ENCODE measurements at regions not wholly inside any gene's neighbourhood (a gene's known extent, or its start where the extent isn't known, plus 50 kb on each side); places are given as distances from the start of the nearest gene placed in this dataset.
"Not testable (repeated sequence)": the region's sequence is repeated elsewhere in the genome, so short reads cannot be mapped to it uniquely, and the experiment has no call there.

DNA sequence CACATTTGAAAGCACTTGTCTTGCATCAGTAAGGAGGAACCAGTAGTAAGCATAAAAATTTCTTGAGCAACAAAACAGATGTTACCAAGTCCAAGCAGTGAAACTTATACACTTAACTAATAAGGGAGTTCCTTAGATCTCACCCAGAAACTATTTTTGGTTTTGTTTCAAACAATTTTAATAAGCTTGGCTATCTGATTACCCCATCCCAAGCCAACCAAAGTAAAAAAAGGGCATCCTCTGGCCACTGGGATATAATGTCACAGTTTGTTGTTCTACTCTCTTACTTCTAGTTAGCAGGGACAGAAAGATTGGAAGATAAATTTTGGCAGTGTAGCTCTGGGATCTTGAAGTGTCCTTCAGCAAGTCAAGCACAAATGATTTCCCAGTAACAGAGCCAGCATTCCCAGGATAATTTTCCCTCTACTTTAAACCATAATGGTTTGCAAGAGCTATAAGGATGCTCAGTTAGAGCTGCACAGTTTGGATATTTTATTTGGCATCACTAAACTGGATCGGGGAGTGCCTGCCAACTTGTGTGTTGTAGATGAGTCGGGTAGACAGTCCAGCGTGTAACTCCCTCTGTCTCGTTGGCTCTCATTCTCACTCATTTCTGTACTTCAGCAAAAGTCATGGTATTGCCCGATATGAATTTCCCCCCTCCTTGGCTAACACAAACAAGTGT is 161.9 kb upstream of the HMHB1 start:
- in situ Hi-C loops (cut with HindIII; ENCODE audit: low pct_unique_long_range_greater_than_20kb, low sequenced_read_pairs), result no loop called here
- no peak for DNase-seq (ENCODE audit: low read depth)

DNA sequence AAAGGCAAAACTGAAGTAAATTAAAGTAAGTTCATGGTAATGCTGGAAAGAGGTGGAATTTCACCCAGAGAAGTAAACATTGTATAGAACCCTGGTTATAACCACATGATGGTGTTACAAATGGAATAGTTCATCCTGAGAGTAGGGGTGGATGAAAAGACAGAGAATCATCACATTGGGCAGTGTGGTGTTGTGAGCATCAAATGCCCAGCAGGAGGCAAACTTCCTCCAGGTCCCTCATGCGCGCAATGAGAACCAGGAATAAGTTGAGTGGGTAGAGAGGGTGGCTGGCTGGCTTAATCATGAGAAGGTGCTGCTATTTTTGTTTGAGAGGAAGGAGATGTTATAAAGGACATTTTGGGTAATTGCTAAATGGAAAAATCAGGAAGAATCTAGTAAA is 163.3 kb upstream of the HMHB1 start:
- in situ Hi-C loops (cut with HindIII; ENCODE audit: low pct_unique_long_range_greater_than_20kb, low sequenced_read_pairs), result no loop called here
- no peak for DNase-seq (ENCODE audit: low read depth)

DNA sequence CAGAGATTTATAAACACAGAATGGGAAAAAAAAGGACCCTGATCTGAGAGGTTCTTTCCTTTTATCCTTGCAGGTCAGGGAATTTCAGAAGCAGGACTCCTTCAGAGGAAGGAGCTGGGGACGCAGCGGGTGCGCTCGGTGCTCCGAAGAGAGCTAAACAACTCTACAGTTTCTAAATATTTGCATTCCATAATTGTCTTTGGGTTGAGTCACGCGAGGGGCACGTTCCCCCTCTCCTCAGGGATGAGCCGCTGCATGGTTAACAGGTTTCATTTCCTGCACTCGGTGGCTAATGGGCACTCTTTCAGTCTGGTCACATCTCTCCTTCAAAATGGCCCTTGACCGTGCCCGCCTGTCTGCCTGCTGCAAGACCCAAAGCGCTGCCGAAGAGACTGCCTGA is 165.0 kb upstream of the HMHB1 start:
- no peak for DNase-seq (ENCODE audit: low read depth)
- in situ Hi-C loops (cut with HindIII; ENCODE audit: low pct_unique_long_range_greater_than_20kb, low sequenced_read_pairs), result no loop called here

DNA sequence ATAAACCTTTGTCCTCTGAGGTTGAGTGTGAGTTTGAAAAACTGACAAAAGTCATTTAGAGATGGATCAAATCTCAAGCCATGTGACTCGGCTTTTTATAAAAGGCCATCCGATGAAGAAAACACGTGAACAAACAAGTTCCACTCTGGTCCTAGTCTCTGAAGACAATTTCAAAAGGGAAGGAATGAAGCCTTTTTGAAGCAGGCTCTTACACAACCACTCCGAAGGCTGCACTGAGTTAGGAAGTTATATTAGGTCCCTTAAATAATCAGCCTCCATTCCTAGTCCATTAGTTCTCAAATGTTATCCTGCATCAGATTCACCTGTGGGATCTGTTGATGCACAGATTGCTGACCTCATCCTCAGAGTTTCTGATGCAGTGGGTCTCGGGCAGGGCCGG is 166.6 kb upstream of the HMHB1 start:
- no peak for DNase-seq (ENCODE audit: low read depth)
- in situ Hi-C loops (cut with HindIII; ENCODE audit: low pct_unique_long_range_greater_than_20kb, low sequenced_read_pairs), result no loop called here

DNA sequence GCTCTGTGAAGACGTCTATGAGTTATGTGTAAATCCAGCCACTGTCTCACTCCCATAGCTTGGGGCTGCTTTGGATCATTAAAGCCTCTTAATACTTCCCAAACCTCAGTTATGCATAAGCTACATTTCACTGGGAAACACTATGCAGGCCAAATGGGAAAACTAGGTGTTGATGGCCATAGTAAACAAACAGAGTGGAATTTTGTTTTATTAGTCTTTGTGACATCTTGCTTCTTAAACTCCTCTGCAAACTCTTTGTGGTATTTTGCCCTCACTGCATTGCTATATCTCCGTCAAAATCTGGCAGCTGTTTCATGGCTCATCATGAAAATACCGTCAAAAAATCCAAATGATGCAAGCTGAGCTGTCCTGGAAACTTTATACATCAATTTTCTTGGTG is 167.2 kb upstream of the HMHB1 start:
- no peak for DNase-seq (ENCODE audit: low read depth)
- in situ Hi-C loops (cut with HindIII; ENCODE audit: low pct_unique_long_range_greater_than_20kb, low sequenced_read_pairs), result no loop called here

DNA sequence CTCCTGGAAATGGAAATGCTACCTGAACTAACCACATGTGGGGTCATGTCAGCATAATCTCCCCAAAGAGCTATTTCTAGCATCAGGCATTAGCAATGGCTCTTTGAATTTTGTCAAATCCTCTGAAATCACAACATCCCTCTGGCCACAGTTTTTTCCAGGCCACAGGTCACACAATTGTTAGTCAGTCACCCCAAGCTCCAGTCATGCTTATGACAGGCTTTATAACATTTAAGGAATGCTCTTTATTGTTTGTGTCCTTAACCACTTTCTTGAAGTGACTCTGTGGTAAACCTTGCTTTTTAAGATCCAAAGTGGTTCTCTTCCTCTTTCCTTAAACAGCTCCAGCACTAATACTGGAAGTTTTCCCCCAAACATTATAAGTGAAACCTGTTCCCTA is 169.2 kb upstream of the HMHB1 start:
- DNase-seq (ENCODE audit: low read depth), result no peak
- in situ Hi-C loops (cut with HindIII; ENCODE audit: low pct_unique_long_range_greater_than_20kb, low sequenced_read_pairs), result no loop called here

DNA sequence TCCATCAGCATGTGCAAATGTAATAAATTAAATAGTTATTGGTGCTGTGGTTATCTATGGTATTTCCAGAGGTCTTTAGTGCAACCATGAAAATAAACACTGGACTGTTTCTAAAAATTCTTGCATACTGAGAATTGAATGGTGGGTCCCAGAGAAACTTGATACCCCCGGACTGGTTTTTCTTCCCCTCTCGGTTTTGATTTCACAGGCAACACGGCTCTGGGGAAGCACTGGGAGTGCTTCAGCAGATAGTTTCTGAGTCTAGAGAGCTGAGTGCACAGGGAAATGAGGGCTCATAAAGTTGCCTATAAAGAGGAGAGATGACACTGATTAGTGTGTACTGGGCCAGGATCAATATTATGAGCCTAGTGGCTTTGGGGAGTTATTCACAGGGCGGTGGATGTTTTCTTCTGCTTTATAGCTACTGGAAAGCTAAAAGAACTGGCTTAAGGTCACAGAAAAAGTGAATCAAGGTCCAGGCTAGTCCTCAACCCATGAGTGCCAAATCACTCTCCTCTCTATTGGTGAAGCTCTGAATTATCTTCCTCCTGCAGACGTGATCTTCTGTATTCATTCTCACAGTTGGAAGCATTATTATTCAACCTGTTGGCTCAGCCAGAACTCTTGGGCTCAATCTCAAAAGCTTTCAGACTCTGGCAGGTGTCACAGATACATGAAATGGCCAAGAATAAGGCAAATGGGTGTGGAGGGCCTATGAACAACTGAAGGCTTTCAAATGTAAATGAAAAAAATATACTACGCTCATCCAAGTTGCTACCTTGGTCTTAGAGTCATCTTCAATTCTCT is 170.2 kb upstream of the HMHB1 start:
- DNase-seq (ENCODE audit: low read depth), result no peak
- in situ Hi-C loops (cut with HindIII; ENCODE audit: low pct_unique_long_range_greater_than_20kb, low sequenced_read_pairs), result no loop called here

DNA sequence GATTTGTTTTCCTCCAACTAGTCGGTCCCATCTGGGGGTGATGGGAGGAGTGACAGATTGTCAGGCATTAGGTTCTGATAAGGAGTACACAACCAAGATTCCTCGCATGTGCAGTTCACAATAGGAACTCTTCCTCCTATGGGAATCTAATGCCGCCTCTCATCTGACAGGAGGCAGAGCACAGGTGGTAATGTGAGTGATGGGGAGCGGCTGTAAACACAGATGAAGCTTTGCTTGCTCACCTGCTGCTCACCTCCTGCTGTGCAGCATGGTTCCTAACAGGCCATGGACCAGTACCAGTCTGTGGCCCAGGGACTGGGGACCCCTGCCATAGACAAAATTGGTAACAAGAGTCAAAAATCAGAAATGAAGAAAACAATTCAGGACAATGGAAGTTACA is 173.3 kb upstream of the HMHB1 start:
- in situ Hi-C loops (cut with HindIII; ENCODE audit: low pct_unique_long_range_greater_than_20kb, low sequenced_read_pairs), result no loop called here

DNA sequence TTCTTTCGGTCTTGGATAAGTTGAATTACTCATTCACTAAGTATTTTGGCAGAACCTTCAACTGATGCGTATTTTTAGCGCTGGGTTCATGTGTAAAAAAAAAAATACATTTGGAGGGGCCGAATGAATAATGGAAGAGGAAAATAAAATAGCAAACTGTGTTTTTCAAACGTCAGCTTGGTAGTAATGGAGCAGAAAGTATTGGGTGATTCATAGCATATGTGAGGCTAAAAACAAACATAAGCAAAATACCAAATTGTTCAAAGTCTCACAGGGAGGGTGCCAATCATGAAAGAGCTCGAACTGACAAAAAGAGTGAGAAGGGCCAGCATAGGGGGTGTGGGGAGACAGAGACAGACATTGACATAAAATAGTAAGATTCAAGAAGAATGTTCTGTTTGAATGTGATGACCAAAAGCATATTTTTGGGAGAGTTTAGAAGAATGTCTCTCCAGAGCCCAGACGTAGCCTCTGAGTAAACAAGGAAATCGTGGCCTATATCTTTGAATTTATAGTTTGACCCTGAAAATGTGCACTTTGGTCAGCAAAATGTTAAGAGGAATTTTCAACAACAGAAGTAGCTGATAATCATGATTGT is 174.9 kb upstream of the HMHB1 start:
- in situ Hi-C loops (cut with HindIII; ENCODE audit: low pct_unique_long_range_greater_than_20kb, low sequenced_read_pairs), result no loop called here

More for the DNA sequence above, 173.3 kb upstream of the HMHB1 start:
- DNase-seq (ENCODE audit: low read depth), result no peak

DNA sequence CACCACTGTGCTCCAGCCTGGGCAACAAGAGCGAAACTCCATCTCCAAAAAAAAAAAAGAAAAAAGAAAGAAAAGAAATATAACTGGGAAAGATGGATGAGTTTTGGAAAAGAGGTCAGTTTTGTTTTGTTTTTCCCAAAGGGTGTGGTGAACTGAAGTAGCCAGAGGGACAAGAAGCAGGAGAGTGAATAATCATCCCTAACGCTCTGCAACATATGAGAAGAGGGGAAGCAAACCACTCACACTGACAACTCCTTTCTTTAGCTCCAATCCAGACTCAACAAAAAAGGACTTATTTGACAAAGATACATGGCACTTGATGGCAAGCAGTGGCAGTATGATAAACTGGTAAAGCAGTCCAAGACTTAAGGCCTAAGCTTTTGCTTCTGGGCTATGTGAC is 176.1 kb upstream of the HMHB1 start:
- in situ Hi-C loops (cut with HindIII; ENCODE audit: low pct_unique_long_range_greater_than_20kb, low sequenced_read_pairs), result no loop called here
- no peak for DNase-seq (ENCODE audit: low read depth)

More for the DNA sequence above, 174.9 kb upstream of the HMHB1 start:
- DNase-seq (ENCODE audit: low read depth), result no peak

DNA sequence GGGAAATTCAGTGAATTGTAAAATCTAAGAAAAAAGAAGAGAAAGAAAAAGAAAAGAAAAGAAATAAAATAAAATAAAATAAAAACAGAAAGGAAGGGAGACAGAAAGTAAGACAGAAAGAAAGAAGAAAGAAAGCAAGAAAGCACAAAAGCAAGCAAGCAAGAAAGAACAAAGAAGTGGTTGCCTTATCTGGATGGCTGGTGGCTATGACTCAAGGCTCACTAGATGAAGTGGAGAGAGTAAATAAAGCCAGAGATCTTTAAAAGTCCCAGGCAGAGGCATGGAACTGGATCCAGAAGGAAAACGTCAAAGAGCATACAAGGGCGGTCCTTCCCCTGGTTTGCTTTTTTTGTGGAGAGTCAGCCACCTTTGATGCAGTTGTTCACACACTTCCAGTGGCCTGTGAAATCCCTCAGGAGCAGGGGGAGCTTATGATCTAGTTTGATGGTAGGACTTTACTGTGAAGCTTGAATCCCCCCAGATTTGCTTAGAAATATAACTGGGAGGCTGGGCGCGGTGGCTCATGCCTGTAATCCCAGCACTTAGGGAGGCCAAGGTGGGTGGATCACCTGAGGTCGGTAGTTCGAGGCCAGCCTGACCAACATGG is 176.7 kb upstream of the HMHB1 start:
- no peak for DNase-seq (ENCODE audit: low read depth)
- in situ Hi-C loops (cut with HindIII; ENCODE audit: low pct_unique_long_range_greater_than_20kb, low sequenced_read_pairs), result no loop called here

DNA sequence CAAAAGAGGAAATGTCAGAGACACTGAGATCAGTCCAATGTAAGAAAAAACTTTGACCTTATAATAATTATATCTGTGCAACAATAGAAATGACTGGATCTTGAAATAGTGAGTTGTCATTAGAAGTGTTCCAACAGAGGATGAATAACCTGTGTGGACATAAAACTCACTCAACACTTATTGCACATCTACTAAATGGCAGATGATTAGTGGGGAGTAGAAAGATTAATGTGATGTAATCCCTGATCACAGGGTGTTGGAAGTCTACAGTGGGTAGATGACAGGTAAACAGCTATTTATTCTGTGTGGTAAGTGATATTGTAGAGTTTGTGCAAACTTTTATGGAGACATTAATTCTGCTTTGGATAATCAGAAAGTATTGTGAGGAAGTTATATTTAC is 177.3 kb upstream of the HMHB1 start:
- in situ Hi-C loops (cut with HindIII; ENCODE audit: low pct_unique_long_range_greater_than_20kb, low sequenced_read_pairs), result no loop called here
- DNase-seq (ENCODE audit: low read depth), result no peak

DNA sequence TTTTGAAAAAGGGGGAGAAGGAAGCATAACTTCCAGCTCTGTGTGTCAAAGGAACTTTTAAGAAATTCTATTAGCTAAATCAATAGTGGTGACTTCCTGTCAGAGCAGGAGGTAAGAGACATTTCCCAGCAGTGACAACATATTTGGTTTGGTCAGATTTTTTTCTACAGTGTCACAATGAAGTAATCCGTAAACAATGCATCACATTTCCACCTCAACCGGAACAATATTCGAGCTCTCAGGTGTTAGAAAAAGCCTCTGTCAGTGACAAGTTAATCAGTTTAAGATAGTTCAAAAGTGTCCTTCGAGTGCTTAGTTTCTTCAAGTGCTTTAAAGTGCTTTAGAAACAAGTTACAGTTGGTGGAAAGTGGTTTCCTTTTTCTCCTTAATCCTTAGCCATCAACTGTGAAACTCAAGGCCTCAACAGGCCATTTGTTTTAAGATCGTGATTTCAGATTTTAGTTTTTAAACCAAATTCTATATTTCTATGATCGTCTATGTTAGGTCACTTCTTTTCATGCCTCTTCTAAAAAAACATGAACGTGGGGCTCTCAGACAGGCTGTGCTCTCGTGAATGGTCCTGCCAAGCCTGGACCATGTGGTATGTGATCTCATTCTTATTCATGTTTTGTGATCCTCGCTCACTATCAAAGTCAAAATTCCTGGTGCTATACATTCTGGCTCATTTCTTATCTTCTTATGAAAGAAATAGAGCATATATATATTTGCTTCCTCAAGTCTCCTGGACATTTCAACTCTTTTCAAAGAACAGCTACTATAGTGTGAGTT is 181.9 kb upstream of the HMHB1 start:
- in situ Hi-C loops (cut with HindIII; ENCODE audit: low pct_unique_long_range_greater_than_20kb, low sequenced_read_pairs), result no loop called here
- DNase-seq (ENCODE audit: low read depth), result peak; percentile 7

DNA sequence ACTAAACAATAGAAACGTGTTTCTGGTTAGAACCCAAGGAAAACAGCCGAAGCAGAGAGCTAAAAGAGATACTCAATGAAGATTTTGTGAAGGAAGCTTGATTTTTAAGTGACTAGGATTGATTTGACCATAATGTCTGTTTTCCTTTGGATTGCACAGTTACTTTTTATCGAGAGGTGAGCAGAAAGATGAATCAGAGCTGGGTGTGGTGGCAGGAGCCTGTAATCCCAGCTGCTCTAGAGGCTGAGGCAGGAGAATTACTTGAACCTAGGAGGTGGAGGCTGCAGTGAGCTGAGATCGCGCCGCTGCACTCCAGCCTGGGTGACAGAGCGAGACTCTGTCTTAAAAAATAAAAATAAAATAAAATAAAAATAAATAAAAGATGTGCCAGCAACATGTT is 186.9 kb upstream of the HMHB1 start:
- in situ Hi-C loops (cut with HindIII; ENCODE audit: low pct_unique_long_range_greater_than_20kb, low sequenced_read_pairs); DNase-seq (ENCODE audit: low read depth): not testable (repeated sequence)

DNA sequence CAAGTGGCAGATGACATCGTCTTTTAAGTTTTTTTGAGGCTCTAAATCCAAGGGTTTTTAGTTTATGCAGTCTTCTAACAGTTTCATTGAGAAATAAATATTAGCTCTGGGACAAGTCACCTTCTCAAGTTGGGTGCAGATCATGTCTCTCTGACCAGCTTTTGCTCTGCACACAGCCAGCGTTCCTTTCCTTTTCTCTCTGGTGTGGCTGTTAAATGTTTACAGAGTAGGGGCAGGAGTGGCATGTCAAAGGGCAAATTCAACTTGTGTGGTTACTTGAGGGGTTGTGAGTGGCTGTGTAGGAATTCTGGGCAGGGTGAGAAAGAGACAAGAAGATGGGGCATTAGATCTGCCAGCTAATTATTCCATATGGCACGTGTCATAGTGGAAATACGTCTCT is 187.5 kb upstream of the HMHB1 start:
- in situ Hi-C loops (cut with HindIII; ENCODE audit: low pct_unique_long_range_greater_than_20kb, low sequenced_read_pairs), result no loop called here
- no peak for DNase-seq (ENCODE audit: low read depth)

DNA sequence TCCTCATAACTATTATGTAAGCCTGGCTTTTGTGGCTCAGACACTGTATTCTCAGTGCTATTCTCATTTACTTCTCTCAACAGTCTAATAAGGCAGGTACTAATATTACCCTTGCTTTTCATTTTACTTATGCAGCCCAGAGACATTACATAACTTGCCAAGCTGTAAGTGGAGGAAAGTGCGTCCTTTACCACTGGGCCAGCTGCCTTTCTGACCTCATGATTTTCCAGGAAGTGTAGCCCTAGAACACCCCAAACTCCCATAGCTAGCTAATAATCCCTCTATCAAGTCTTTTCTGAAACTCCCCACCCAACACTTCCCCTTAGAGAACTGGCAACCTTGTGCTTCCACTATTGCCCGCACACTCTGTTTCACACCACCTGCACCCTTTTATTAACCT is 192.9 kb upstream of the HMHB1 start:
- DNase-seq (ENCODE audit: low read depth), result no peak
- in situ Hi-C loops (cut with HindIII; ENCODE audit: low pct_unique_long_range_greater_than_20kb, low sequenced_read_pairs), result no loop called here

DNA sequence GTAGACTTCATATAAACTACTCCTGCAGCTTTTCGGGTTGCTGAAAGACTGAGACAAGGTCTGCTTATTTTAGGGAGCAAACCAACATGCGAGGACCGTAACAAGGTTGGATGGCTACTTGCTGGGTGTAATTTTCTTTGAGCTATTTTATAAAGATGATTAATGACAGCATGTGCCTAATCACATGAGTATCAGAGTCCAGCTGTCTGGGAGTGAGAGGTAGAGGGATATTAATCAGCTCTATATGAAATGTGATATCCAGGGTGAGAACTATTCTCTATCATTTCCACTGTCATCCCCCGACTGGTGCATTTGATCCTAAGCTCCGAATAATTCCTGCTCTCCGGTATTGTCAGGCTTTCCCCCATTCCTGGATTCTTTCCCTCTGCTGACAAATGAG is 193.8 kb upstream of the HMHB1 start:
- in situ Hi-C loops (cut with HindIII; ENCODE audit: low pct_unique_long_range_greater_than_20kb, low sequenced_read_pairs), result no loop called here
- DNase-seq (ENCODE audit: low read depth), result no peak

DNA sequence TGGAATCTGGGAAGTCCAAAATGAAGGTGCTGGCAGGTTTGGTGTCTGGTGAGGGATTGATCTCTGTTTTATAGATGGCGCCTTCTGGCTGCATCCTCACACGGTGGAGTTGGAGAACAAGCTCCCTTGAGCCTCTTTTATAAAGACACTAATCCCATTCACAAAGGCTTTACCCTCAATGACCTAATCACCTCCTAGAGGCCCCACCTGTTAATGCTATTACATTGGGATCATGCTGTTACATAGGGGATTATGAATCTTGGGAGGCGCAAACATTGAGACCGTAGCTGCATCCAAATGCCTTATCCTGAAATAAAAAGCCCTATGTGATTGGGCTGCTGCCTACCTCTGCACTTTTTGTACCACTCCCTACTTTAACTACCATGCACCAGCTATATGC is 197.1 kb upstream of the HMHB1 start:
- in situ Hi-C loops (cut with HindIII; ENCODE audit: low pct_unique_long_range_greater_than_20kb, low sequenced_read_pairs), result no loop called here
- DNase-seq (ENCODE audit: low read depth), result no peak
